LNCaP clone FGC (cell line): ENCODE measurements at regions not wholly inside any gene's neighbourhood (a gene's known extent, or its start where the extent isn't known, plus 50 kb on each side); places are given as distances from the start of the nearest gene placed in this dataset.

Source experiments
- DNase-seq: peaks from one replicate; pipeline ENCODE4 v3.0.0-alpha.2; 2011; ENCODE audit warnings: low read depth
- H3K4me3 ChIP-seq: 2 replicates; pipeline ENCODE4 v1.5.1; 2011; ENCODE audit warnings: mild to moderate bottlenecking, low read depth, low read length, control low read depth
- CTCF ChIP-seq: IDR thresholded peaks from 2 replicates; pipeline ENCODE4 v1.5.1; 2012; ENCODE audit warnings: mild to moderate bottlenecking; ENCODE audit not compliant: control insufficient read depth, insufficient read depth; ENCODE audit errors: extremely low read depth

DNA sequence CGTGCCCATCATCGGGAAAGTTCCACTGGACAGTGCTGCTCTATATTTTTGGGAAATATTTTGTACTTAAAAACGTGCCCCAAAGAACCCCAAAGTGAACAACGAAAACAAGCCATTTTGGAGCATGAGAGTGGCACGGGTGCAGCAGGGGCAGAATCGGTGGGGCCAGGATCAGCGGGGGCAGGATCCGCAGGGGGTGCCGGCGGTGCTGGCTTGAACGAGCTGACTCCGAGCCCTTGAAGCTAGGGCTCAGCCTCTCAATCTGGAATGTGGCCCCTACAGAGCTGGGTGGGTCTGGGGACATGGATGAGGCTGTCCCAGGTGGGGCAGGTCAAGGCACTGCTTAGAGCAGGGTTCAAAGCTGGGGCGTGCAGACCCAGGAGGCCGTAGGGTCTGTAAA lies 104.7 kb upstream of the COL5A1 start:
- H3K4me3 ChIP-seq = no peak overlapping the region
- no peak for DNase-seq
- TF ChIP-seq CTCF = no peak

DNA sequence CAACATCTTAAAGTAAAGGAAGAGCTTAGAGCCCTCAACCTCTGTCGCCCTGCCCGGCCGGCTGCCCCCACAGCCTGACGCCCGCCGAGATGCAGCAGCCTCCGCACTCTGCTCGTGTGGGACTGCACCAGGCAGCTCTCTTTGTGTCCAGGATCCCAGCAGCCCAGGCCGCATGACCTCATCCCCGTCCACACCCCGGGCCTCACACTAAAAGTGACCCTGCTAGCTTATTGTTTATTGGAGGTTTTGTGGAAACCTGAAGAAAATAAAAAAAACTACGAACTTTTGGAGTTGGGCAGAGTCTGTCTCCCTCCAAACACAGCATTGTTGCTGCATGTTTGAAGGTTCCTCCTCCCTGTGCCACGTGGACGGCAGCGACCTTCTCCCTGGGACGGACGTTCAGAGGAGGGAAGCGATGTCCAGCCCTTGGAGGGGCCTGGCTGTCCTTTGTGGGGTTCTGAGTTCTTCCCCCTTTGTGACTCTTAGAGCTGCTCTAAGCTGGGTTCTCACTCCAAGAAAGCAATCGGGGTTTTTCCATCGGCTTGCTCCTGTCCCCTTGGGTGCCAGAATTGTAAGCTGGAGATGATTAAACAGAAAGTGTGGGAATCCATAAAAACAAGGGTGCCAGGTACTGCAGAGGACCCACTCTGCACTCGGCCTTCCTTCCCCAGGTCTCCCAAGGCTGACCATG lies 103.5 kb upstream of the COL5A1 start:
- DNase-seq = no peak
- no peak for TF ChIP-seq CTCF
- H3K4me3 ChIP-seq = no peak overlapping the region

DNA sequence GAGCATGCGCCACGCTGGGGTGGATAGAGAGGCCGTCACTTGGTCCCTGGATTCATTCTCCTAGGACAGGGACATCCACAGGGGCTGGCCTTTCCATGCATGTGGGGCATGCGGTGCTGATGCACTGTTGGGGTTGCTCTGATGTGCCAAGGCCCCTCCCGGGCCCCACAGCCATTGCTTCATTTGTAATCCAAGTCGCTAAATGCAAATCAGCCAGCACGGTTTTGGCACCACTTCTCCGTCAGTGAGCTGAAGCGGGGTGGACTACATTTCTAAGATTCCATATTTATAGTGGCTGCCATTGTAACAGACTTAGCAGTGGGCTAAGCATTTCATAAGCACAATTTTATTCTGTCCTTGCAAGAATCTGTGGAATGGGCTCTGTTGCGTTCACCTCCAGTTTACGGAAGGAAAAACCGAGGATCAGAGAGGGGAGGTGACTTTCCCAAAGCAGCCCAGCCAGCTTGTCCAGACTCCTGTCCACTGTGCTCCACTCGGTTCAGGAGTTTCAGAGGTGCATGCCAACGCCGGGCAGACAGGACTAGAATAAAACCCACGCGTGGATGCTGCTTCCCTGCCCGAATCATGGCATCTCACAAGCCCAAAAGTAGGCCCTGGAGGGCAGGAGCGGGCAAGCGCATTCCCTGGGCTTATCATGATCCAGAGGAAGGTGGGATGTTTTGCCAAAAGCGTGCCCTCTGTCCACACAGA lies 102.6 kb upstream of the COL5A1 start:
- no peak overlapping the region for H3K4me3 ChIP-seq
- no peak for DNase-seq
- TF ChIP-seq CTCF = no peak

DNA sequence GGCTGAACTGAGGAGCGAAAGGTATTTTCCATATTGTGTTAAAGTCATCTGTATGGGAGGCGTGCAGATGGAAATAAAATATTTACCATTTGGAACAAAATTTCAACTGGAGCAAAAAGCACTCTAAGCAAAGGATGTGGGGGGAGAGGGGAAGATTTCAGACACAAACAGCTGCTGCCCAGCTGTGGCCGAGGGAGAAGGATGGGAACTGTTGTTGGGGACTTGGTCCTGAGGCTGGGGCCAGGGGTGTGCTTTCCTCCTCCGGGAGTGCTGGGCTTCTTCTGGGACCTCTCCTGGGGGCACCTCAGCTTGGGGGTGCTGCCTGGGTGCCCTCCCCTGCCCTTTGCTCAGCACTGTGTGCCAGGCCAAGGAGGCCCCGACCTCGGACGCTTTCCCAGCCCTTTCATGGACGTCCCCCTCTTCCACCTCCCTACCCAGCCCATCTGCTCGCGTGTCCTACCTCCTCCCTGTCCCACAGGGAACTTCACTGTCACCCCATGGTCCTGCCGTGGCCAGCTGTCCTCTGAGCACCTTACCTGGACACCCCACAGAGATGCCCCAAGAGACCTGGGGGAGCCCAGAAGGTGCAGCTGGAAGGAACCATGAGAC lies 101.9 kb upstream of the COL5A1 start:
- DNase-seq = no peak
- no peak for TF ChIP-seq CTCF
- no peak overlapping the region for H3K4me3 ChIP-seq

GRCh38 chr9:134540276-134541096 lies 101.1 kb upstream of the COL5A1 start:
- no peak for TF ChIP-seq CTCF
- H3K4me3 ChIP-seq = no peak overlapping the region
- no peak for DNase-seq

- TF ChIP-seq CTCF = no peak
- no peak overlapping the region for H3K4me3 ChIP-seq
- no peak for DNase-seq
These were observed 100.4 kb upstream of the COL5A1 start for GRCh38 chr9:134541097-134541747.
